Activated CD8-positive, alpha-beta memory T cell treated with anti-CD3 and anti-CD28 coated beads, Interleukin-2, amount 50 U/mL, for 1 hour (primary cell): ENCODE measurements at regions not wholly inside any gene's neighbourhood (a gene's known extent, or its start where the extent isn't known, plus 50 kb on each side); places are given as distances from the start of the nearest gene placed in this dataset.
"Not testable (repeated sequence)": the region's sequence is repeated elsewhere in the genome, so short reads cannot be mapped to it uniquely, and the experiment has no call there.

Source experiments
- DNase-seq: peaks from one replicate; pipeline ENCODE4 v3.0.0-alpha.2; 2020; ENCODE audit errors: extremely low read depth

DNA sequence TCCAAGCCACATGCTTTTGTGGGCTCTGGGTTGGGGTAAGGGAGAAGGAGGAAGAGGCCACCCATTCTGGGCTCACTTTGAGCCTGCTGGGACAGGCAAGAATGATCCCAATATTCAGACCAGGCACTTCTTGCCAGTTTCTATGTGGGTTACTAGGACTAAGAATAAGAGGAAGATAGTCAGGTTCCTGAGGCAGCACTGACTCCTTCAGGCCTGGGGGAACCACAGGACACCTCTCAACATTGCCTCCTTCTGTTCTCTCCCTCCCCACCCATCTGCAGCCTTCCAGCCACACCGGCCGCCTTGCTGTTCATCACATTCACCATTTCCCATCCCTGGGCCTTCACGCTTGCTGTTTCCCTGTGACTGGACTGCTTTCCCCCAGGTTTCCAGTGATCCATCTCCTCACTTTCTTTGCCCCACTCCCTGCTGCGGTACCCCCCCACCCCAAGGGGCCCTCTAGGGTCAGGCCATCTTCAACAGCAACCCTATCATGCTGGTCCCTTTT is 69.2 kb upstream of the SIRPA start:
- DNase-seq, result no peak

DNA sequence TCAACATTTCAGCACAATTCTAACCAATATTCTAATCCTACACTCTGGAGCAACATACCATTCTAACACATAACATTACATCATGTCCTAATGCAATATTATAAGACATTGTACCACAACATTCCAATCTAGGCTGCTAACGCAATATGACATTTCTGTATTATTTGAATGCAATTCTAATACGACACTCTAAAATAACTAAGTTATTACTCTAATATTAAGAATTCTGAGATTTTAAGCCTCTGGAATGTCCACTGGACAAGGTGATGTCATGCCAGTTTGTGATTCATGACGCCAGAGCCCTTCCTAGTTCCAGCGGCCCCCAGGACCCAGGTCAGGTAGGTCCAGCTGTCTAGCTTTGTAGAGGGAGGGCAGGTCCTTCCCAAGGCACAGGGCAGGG is 69.7 kb upstream of the SIRPA start:
- no peak for DNase-seq

- DNase-seq, result no peak
Observed at GRCh38 chr20:1824834-1825233, 70.4 kb upstream of the SIRPA start.

DNA sequence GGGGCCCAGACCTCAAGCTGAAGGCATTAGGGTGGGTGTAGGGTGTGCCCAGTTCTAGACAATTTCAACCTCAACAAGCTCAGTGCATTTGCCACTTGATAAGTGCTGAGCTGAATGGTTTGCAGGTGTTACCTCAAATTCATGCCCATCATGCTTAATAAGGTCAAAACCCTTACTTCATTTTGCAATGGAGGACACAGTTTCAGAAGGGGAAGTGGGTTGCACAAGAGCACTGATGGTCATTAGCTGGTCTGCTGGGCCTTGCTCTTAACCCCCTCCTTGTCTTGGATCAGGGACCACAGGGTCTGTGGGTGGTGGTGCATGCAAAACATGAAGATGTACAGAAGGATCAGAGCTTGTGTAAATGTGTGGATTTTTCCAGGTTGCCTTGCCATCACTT is 71.0 kb upstream of the SIRPA start:
- no peak for DNase-seq

- DNase-seq, result no peak
Observed at GRCh38 chr20:1823450-1823844, 71.8 kb upstream of the SIRPA start.

DNA sequence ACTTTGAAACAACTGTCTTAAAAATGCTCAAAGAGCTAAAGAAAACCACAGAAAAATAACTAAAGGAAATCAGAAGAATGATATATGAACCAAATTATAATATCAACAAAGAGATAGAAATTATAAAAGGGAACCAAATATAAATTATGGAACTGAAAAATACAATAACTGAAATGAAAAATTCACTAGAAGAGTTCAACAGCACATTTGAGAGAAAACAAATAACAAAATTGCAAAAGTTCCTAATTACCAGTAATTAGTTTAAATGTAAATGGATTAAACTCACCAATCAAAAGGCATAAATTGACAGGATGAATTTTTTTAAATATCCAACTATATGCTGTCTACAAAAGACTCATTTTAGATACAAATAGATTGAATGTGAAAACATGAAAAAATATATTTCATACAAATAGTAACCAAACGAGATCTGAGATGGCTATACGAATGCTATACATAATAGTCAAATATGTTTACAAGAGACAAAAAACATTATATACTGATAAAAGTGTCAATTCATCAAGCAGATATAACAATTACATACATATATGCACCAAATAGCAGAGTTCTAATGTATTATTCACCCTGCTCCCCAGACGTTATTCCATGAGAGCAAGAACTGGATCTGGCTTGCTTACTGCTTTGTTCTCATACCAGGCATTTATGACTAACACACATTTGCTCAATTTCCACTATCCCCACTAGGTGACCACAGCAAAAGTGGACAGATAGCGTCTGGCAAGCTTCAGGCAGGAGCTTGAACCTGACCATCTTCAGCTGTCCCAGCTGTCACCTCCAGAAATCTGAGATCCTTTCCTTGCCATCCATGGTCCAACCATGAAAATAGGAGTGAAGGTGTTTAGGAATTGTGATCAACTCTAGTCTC is 72.4 kb upstream of the SIRPA start:
- DNase-seq, result no peak

DNA sequence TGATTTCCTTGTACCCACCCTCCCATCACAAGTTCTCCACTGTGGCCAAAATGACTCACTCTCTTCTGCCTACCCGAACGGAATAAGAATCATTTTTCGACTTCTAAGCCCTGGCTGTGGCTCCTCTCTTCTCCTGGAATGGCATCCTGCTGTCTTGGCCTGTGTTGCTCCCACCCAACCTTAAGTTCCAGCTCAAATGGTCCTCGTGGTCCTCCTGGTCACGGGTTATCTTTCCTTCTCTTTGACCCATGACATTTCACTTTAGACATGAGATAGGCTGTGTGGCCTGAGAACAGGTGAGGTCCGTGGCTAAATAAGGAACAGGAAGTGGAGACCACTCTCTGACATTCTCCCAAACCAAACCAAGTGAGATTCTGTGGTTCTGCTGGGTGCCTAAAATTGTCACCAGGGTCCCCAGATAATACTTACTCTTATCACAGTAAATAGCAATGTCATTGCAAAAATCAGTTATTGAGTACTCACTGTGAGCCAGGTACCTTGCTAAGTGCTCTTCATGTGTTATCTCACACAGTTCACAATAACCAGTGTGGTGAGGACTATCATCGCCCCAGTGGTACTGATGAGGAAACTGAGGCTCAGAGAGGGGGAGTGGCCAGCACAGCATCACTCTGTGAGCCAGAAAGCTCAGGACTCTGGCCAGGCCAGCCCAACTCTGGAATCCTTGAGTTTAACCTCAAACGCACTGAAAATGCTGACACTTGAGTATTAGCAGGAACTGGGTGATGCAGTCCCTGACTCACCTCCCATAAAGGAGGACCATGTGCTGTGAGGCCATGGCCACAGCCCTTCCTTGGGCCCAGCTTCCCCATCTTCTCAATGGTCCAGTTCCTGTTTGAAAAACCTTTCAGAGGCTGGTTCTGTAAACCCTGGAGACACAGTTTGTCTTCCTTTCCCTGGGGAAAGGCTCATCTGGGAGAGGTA is 74.8 kb upstream of the SIRPA start:
- DNase-seq, result no peak

DNA sequence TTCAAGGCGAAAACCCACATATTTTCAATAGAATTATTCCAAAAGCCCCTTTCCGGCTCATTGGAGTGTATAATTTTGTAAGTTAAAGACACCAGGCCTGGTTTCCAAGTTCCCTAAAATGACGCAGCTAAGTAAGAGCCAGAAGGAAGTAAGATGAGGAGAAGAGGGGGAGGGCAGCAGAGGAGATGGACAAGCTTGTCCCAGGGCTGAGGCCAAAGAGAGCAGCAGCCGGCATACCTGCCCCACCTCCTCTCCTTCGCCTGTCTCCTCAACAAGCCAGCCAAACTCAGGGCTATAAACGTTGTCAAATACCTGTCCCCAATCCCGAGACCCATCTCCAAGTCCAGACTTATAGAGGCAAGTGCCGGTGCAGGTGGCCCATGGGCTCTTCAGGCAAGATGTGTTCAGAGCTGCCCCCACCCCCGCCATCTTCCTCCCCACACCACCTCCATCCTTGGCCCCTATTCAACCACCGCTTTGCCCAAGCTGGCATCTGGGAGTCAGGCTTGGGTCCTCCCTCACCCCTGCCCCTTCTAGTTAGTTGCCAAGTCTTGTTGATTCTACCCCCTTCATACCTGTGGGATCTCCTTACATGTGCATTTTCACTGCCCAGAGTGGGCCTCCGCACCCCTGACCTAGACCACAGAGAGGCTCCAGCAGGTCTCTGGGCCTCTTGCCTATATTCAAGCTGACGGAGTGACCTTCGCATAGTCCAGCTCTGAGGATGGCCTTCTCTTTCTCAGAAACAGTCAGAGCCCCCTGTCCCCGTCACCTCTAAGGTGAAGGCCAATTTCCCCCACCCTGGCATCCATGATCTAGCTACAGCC is 75.7 kb upstream of the SIRPA start:
- DNase-seq, result no peak

DNA sequence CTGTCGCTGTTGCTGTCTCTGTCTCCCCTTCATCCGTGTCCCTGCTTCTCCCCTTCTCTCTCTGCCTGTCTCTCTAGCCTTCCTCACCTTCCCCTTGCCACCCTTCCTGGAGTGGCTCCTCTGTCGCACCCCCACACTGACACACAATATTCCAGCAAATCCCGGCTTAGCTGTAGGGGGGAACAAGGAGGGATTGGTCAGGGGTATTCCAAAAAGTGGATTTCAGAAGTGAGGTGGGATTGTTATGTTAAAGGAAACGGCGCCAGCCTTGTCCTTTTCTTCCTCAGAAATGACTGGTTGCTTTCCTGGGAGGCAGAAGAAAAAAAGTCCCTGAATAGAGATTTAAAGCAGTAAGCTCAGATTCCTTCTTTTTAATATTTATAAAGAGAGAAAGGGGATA is 76.3 kb upstream of the SIRPA start:
- DNase-seq, result no peak

DNA sequence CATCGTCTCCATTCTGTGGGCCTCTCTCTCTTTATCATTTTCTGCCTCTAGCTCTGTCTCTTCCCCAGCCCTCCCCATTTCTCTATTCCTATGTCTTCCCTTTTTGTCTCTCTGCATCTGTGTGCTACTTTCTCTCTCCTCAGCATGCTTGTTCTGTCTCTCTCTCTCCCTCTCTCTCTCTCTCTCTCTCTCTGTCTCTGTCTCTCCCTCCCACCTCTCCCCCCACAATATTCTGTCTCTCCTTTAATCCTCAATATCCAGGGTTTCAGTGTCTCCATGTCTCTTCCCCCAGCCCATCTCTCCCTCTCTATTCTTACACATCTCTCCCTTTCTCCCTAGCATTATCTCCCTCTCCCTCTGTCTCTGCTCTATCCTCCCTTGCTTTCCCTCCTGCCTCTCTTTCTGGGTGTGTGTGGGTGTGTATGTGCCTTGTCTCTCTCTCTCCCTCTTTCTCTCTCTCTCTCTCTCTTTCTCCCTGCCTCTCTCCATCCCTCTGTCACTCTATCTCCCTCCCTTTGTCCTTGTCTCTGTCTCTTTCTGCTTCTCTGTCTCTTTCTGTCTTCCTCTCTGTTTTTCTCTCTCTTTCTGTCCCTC is 76.9 kb upstream of the SIRPA start:
- DNase-seq, result no peak

DNA sequence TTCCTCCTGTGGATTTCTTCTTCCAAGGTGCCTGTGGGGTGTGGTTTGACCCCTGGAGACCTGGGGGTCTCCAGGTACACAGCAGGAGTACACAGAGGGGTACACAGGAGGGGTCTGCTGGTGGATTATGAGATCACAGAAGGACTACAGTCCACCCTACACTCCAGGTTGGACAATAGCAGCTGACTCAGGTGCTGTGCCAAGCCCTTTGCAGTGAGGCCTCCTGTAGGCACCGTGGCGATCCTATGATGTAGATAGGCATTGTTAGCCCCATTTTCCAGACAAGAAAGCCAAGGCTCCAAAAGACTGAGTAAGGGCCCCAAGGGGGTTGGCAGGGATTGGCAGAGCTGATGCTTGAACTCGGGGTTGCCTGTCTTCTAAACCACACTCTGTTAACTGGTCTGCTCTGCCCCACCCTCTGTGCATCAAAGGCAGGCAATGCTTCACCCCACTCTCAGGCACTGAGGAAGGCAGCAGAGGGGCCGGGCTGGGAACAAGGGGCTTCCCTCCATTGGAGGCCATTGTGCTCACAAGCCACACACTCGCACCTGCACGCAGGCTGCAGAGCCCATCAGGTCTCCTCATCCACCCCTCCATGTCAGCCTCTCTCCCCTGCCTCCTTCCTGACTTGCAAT is 77.5 kb upstream of the SIRPA start:
- DNase-seq, result no peak

DNA sequence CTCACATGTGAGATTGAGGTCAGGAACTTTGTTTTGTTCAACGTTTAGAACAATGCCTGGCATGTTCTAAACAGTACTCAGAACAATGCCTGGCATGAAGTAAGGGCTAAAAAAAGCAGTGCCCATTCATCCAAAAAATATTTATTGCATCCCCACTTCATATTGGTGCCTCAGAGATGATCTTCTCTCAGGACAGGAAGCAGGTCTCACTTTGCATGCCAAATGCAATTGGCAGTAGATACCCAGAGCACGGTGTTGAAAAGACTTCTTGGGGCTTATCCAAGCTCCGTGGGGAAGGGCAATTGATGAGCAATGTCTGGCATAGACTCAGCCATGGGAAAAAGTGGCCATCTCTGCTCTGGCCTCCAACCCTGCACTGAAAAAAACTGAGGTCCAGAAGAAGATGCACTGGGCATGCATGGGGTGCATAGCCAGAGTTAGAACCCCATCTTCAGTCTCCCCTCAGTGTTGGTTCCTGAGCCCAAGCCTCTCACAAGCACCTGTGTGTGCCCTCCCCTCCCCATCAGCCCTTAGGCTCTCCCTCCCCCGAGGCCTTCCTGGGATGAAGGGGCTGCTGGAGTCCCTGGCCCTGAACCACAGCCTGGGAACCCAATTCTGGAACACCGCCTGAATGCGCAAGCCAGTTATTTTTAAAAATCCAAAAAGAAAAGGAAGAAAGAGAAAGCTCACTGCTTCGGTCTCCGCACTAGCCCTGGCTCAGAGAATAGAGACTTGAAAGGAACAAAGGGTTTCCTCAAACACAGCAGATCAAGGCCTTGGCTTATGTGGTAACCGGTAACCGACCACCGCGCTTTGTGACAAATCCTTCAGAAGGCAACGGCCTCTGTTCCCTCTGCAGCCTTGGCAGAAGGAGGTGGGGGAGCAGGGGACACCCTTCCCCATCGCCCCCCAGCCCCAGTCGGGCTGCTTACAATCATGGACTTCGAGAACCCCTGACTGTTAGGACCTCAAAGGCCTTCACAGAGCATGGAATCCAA is 78.5 kb upstream of the SIRPA start:
- DNase-seq, result no peak

GRCh38 chr20:1815502-1816085 is 79.6 kb upstream of the SIRPA start:
- no peak for DNase-seq

DNA sequence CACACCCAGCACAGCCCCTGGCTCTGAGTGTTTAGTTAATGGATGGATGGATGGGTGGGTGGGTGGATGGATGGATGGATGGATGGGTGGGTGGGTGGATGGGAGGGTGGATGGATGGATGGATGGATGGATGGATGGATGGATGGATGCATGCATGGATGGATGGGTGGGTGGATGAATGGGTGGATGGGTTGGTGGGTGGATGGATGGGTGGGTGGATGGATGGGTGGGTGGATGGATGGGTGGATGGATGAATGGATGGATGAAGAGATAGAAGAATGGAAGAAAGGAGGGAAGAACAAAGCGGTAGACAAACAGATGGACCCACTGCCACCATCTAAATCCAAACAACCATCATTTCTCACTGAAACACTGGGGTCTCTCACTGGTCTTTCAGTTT is 80.3 kb upstream of the SIRPA start:
- not testable (repeated sequence) for DNase-seq

- DNase-seq, result no peak
Observed at GRCh38 chr20:1813674-1814635, 81.3 kb upstream of the SIRPA start.

DNA sequence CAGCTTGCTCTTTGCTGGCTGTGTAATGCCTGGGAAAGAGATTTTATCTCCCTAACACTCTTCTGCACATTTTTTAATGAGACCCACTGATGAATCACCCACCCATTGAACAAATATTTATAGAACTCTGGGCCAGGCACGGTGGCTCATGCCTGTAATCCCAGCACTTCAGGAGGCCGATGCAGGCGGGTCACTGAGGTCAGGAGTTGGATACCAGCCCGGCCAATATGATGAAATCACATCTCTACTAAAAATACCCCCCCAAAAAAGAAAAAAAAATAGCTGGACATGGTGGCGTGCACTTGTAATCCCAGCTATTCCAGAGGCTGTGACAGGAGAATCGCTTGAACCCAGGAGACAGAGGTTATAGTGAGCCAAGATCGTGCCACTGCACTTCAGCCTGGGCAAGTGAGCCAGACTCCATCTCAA is 82.1 kb upstream of the SIRPA start:
- no peak for DNase-seq

DNA sequence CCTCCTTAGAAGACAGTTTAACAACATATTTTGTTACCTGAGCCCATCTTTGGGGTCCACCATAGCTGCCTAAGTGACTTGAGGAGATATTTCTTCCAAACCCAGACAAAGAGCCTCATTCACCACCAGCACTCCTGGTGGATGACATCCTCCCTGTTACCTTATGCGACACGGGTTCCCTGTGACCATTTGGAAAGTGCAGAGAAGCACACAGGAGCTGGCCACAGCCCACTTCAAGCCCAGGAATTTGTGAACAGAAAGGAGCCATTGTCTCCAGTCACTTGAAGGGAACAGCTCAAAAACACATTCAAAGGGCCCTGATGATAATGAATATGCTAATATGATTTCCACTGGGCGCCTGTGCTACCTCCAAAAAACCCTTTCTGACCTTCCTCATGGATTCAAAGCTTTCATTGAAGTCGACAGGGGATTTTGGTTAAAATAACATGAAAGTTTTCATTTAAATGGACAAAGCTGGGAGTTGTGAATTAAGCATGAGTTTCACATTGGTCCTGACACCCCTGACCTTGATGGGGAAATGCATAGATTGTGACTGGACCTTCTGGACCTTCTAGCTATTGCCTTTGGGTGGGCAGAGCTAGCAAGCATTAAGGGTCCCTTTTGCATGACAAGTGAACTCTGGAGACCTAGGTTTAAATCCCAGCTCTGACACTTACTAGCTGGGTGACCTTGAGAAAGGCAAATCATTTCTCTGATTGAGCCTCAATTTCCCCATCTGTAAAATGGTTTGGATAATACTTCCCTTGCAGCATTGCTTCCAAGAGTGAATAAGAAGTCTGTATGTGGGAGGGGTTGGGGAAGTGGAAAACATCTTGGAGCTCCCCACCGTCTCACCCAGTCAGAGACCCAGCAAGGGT is 83.3 kb upstream of the SIRPA start:
- DNase-seq, result no peak
